COR-L47 (cell line): ENCODE measurements at regions not wholly inside any gene's neighbourhood (a gene's known extent, or its start where the extent isn't known, plus 50 kb on each side); places are given as distances from the start of the nearest gene placed in this dataset.
"Not testable (repeated sequence)": the region's sequence is repeated elsewhere in the genome, so short reads cannot be mapped to it uniquely, and the experiment has no call there.

Experiments used
- DNase-seq: peaks from one replicate; lab custom pipeline; 2025; lab: John Stamatoyannopoulos, UW

GRCh38 chr4:127291316-127291715 is 341.4 kb upstream of the INTU start:
- no peak for DNase-seq

GRCh38 chr4:127293496-127293895 is 339.3 kb upstream of the INTU start:
- no peak for DNase-seq

- DNase-seq: no peak
Measured at GRCh38 chr4:127304356-127304755, 328.4 kb upstream of the INTU start.

- DNase-seq: no peak
Measured at GRCh38 chr4:127307996-127308395, 324.8 kb upstream of the INTU start.

- DNase-seq: no peak
Measured at GRCh38 chr4:127309369-127310102, 323.2 kb upstream of the INTU start.

- DNase-seq: no peak
Measured at GRCh38 chr4:127311371-127311770, 321.4 kb upstream of the INTU start.

GRCh38 chr4:127311924-127312323 is 320.8 kb upstream of the INTU start:
- no peak for DNase-seq

GRCh38 chr4:127313767-127314166 is 319.0 kb upstream of the INTU start:
- DNase-seq: no peak

GRCh38 chr4:127327491-127327890 is 305.3 kb upstream of the INTU start:
- DNase-seq: no peak

- no peak for DNase-seq
Measured at GRCh38 chr4:127335073-127335620, 297.6 kb upstream of the INTU start.

- DNase-seq: no peak
Measured at GRCh38 chr4:127335732-127336131, 297.0 kb upstream of the INTU start.

GRCh38 chr4:127343123-127343522 is 289.6 kb upstream of the INTU start:
- not testable (repeated sequence) for DNase-seq

GRCh38 chr4:127344071-127344470 is 288.7 kb upstream of the INTU start:
- DNase-seq: no peak

- DNase-seq: no peak
Measured at GRCh38 chr4:127347936-127348335, 284.8 kb upstream of the INTU start.

- DNase-seq: no peak
Measured at GRCh38 chr4:127352220-127353113, 280.3 kb upstream of the INTU start.

GRCh38 chr4:127355743-127356142 is 277.0 kb upstream of the INTU start:
- peak; percentile 2 for DNase-seq

- no peak for DNase-seq
Measured at GRCh38 chr4:127357765-127358164, 275.0 kb upstream of the INTU start.

GRCh38 chr4:127362686-127363085 is 270.1 kb upstream of the INTU start:
- no peak for DNase-seq

- no peak for DNase-seq
Measured at GRCh38 chr4:127364397-127364796, 268.4 kb upstream of the INTU start.

- no peak for DNase-seq
Measured at GRCh38 chr4:127364911-127365310, 267.8 kb upstream of the INTU start.

- DNase-seq: no peak
Measured at GRCh38 chr4:127370604-127371003, 262.2 kb upstream of the INTU start.

- no peak for DNase-seq
Measured at GRCh38 chr4:127379499-127379898, 253.3 kb upstream of the INTU start.

- not testable (repeated sequence) for DNase-seq
Measured at GRCh38 chr4:127379948-127380347, 252.8 kb upstream of the INTU start.
